GM13976 (cell line): ENCODE measurements at regions not wholly inside any gene's neighbourhood (a gene's known extent, or its start where the extent isn't known, plus 50 kb on each side); places are given as distances from the start of the nearest gene placed in this dataset.
"Not testable (repeated sequence)": the region's sequence is repeated elsewhere in the genome, so short reads cannot be mapped to it uniquely, and the experiment has no call there.

Source experiments
- DNase-seq: peaks from one replicate; pipeline ENCODE4 v3.0.0; 2012; ENCODE audit warnings: low spot score
- in situ Hi-C: fragments of 300-500 bp; cut with MboI; formaldehyde crosslinking; loops from one replicate; pipeline ENCODE4 v1.12.0; 2022; ENCODE audit warnings: low sequenced_read_pairs, mixed read lengths, inconsistent platforms; ENCODE audit not compliant: unreplicated experiment
- TF ChIP-seq, protein P1 (sequence below): IDR thresholded peaks from 2 replicates; pipeline ENCODE4 v1.5.1; 2012; ENCODE audit warnings: borderline replicate concordance, mild to moderate bottlenecking; ENCODE audit not compliant: insufficient read depth; ENCODE audit errors: extremely low read depth, missing control alignments, control extremely low read depth

DNA sequence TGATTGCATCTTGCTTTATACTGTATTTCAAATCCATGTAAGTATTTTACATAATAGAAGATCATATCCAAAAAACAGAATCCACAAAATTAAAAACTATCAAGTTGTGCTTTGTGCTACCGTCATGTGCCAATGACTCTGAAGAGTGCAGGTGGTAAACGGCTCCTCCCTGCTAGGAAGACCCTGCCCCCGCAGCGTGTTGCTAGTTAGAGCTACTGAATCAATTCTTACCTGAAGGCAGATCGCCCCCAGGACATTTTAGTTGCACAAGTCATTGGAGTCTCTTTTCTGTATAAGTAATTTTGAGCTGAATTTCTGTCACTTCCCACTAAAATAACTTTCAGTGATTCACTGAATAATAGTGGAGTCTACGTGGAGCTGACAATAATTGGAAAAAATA lies 599.5 kb upstream of the ZFP42 start:
- DNase-seq = no peak
- TF ChIP-seq, protein P1, sequence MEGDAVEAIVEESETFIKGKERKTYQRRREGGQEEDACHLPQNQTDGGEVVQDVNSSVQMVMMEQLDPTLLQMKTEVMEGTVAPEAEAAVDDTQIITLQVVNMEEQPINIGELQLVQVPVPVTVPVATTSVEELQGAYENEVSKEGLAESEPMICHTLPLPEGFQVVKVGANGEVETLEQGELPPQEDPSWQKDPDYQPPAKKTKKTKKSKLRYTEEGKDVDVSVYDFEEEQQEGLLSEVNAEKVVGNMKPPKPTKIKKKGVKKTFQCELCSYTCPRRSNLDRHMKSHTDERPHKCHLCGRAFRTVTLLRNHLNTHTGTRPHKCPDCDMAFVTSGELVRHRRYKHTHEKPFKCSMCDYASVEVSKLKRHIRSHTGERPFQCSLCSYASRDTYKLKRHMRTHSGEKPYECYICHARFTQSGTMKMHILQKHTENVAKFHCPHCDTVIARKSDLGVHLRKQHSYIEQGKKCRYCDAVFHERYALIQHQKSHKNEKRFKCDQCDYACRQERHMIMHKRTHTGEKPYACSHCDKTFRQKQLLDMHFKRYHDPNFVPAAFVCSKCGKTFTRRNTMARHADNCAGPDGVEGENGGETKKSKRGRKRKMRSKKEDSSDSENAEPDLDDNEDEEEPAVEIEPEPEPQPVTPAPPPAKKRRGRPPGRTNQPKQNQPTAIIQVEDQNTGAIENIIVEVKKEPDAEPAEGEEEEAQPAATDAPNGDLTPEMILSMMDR = no peak
- in situ Hi-C loops = no loop called here

DNA sequence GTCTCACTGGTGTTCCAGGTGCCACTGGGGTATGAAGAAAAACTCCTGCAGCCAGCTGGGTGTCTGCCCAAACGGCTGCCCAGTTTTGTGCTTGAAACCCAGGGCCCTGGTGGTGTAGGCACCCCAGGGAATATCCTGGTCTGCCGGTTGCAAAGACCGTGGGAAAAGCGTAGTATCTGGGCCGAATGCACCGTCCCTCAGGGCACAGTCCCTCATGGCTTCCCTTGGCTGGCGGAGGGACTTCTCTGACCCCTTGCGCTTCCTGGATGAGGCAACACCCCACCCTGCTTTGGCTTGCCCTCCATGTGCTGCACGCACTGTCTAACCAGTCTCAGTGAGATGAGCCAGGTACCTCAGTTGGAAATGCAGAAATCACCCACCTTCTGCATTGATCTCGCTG lies 587.1 kb upstream of the ZFP42 start:
- in situ Hi-C loops, DNase-seq: not testable (repeated sequence)

DNA sequence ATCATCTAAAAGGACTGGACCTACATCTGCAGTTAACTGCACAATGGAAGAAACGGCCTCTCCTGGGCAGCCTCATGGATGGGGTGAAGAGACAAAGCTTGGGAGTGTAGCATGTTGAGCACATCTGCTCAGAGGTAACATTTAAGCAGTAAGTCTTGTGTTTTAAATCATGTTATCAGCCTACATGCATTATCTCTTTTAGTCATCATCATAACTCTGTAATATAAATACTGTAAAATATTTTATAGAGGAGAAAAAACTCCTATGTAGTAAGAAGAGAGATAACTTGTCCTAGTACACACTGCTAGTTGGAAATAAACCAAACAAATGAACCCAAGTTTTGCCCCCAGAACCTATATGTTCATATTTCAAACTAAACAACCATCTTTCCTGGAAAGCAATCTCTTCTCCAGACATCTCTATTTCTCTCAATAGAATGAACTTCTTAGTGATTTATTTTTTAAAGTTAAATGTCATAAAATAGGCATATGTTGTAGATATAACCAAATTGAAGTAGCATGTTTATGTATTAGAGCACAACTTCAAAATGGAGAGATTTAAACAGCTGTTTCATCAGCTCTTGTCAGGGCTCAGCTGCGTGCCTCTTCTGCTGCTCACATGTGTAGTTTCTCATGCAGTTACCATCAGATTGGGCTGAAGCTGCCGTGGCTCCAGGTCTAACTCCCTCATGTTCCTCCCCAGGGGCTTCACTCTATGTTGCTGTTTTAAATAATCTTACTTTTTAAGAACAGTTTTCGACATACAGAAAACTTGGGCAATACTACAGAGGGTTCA lies 581.8 kb upstream of the ZFP42 start:
- TF ChIP-seq, protein P1 = no peak
- in situ Hi-C loops = no loop called here
- no peak for DNase-seq

DNA sequence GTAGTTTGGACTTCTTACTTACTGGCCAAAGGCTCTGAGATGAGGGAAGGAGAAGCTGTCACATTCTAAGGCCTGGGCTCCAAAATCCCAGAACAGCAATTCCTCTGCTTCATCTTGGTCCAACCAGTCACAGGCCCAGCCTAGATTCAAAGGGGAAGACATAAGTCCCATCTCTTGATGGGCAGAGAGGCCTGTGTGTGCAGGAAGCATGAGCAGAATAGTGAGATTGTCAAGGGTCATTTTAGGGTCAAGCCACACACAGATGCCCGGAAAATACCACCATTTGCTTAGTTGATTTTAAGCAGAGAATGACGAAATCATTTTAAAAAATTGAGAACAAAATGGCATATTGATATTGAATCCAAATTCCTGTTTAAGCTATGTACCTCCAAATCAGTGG lies 580.9 kb upstream of the ZFP42 start:
- no peak for DNase-seq
- TF ChIP-seq, protein P1 = no peak
- in situ Hi-C loops = no loop called here

DNA sequence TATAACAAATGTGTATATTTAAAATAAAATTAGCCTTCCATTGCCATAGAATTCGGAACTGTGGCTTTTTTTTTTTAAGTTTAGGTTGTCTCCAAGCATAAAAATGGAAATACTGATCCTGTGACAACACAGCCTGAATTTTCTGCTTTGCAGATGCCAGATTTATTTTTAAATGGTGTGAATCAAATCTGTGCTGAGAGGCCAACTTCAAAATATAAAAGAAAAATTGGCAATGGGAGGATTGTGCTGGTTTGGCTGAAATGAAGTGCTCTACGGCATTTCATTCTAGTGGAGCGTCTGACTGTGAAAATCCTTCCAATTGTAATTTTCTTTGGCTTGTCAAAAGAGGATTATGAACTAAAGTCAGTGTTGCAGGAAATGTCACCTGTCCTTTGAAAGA lies 580.3 kb upstream of the ZFP42 start:
- no peak for DNase-seq
- TF ChIP-seq, protein P1 = no peak
- in situ Hi-C loops = no loop called here

DNA sequence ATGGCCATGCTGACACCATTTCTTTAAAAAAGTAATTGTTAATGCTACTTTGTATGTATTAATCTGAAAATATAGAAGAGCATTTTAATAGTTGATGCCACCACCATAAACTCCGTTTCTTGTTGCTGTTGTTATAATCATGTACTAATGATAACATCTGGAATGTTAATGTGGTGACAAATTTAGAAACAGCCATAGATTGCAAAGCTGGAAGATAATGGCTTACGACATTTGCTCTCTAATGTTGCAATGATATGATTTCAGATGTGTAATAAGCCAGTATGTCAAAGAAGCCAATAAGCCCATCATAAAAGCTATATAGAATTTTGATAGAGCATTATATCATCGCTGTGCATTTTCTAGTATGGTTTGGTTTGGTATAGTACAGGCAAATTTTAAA lies 579.4 kb upstream of the ZFP42 start:
- TF ChIP-seq, protein P1 = no peak
- in situ Hi-C loops = no loop called here

DNA sequence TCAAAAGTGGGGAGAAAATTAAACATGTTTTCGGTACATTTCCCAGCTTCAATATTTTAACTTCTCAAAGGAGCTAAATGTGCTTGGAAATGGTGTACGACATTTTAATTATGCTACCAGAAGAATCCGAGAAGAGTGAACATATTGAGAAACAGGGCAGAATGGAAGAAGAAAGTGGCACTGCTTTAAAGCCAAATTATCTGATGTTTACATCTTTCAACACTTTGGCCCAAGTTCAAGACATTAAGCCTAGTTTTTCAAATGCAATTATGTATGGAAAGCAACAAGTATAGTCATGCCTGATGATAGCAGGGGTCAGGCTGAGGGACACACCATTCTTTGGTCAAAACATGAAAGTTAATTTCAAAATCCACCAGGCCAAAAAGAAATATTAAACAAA lies 577.9 kb upstream of the ZFP42 start:
- in situ Hi-C loops = no loop called here

More for the DNA sequence above, 579.4 kb upstream of the ZFP42 start:
- no peak for DNase-seq

More for the DNA sequence above, 577.9 kb upstream of the ZFP42 start:
- DNase-seq = no peak
- TF ChIP-seq, protein P1 = no peak
